HEK293 (cell line): ENCODE measurements at regions not wholly inside any gene's neighbourhood (a gene's known extent, or its start where the extent isn't known, plus 50 kb on each side); places are given as distances from the start of the nearest gene placed in this dataset.
"Not testable (repeated sequence)": the region's sequence is repeated elsewhere in the genome, so short reads cannot be mapped to it uniquely, and the experiment has no call there.

ENCODE experiments used
- BCL6B ChIP-seq: fragments of 450-650 bp; formaldehyde crosslinking; IDR thresholded peaks from 2 replicates; pipeline ENCODE4 v1.5.1; 2017; ENCODE audit warnings: missing biosample characterization, missing genetic modification characterization
- CTCF ChIP-seq: fragments of 450-650 bp; formaldehyde crosslinking; IDR thresholded peaks from 2 replicates; pipeline ENCODE4 v1.5.1; 2016; ENCODE audit warnings: missing biosample characterization, missing genetic modification characterization
- SALL2 ChIP-seq: fragments of 450-650 bp; formaldehyde crosslinking; IDR thresholded peaks from 2 replicates; pipeline ENCODE4 v1.5.0; 2017; ENCODE audit warnings: missing biosample characterization, mild to moderate bottlenecking, missing genetic modification characterization, borderline replicate concordance
- ZNF324 ChIP-seq: fragments of 450-650 bp; formaldehyde crosslinking; IDR thresholded peaks from 2 replicates; pipeline ENCODE4 v1.5.1; 2016; ENCODE audit warnings: missing biosample characterization, missing genetic modification characterization
- ZNF513 ChIP-seq: fragments of 450-650 bp; IDR thresholded peaks from 2 replicates; pipeline ENCODE4 v1.5.1; 2018; ENCODE audit warnings: missing biosample characterization, missing genetic modification characterization

- TF ChIP-seq CTCF (tag by site-specific recombination); ZNF324 (tag by site-specific recombination); ZNF513; SALL2 (tag by site-specific recombination); BCL6B (tag by site-specific recombination): not testable (repeated sequence)
These were observed 61.9 kb upstream of the NAA35 start for GRCh38 chr9:85878872-85879597.
